GM23248 (cell line): ENCODE measurements at regions not wholly inside any gene's neighbourhood (a gene's known extent, or its start where the extent isn't known, plus 50 kb on each side); places are given as distances from the start of the nearest gene placed in this dataset.

Experiments used
- EZH2 ChIP-seq: fragments of 200-600 bp; sonication (generic); IDR thresholded peaks from 2 replicates; pipeline ENCODE4 v1.6.1; 2018; ENCODE audit warnings: antibody characterized with exemption, mild to moderate bottlenecking; ENCODE audit not compliant: insufficient read depth, poor library complexity, severe bottlenecking
- EZH2phosphoT487 ChIP-seq: fragments of 200-600 bp; sonication (generic); IDR thresholded peaks from 2 replicates; pipeline ENCODE4 v1.6.1; 2018; ENCODE audit warnings: antibody characterized with exemption, moderate library complexity, mild to moderate bottlenecking, low read depth; ENCODE audit not compliant: insufficient read depth

DNA sequence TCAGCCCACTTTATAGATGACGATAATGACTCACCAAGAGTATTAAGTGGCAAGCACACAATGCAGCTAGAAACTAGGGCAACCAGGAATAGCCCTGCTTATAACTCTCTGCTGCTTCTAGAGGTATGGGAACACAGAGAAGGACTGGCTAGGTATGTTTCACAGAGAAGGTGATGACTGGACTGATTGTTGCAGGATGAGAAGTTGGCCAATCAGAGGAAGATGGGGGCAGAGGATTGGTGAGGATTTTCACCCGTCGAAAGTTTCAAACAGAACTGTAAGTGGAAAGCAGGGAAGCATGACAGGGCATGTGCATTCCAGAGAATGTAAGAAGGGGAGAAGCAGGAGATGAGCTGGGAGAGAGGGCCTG, 222.4 kb upstream of the JUN start:
- TF ChIP-seq EZH2 (no peak), EZH2phosphoT487 (no peak)
